Uterus (tissue), 2 donors: ENCODE measurements at regions not wholly inside any gene's neighbourhood (a gene's known extent, or its start where the extent isn't known, plus 50 kb on each side); places are given as distances from the start of the nearest gene placed in this dataset.

ENCODE experiments used
- POLR2A ChIP-seq, 2 donors: fragments of 450-650 bp; IDR thresholded peaks; one replicate each; pipeline ENCODE4 v1.6.1; 2016; ENCODE audit warnings: antibody characterized with exemption in 2 of 2, mild to moderate bottlenecking in 1 of 2, moderate library complexity in 1 of 2
- TF ChIP-seq, protein P1 (sequence below), 4 experiments: fragments of 200-600 bp in 2 of 4; fragments of 450-650 bp in 2 of 4; sonication (generic) in 2 of 4; IDR thresholded peaks; one replicate each; pipeline ENCODE4 v1.5.1; 2016 to 2019; ENCODE audit warnings: antibody characterized with exemption in 4 of 4, mild to moderate bottlenecking in 2 of 4, moderate library complexity in 1 of 4

DNA sequence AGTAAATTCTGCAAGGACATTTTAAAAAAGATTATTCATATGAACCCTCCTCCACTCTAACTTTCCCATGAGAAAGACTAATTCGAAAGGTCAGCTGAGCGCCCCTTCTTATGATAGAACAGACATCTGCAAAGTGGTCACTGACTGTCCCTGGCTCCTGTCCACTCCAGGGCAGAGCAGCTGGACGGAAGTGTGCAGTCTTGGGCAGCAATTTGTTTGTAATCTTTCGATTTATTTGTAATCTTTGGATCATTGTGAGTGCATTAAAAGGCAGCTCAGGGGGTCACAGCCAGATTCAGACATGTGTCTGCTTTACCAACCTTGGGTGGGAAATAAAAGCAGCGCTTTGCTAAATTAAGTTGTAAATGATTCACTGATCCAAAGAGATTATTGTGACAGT lies 158.8 kb upstream of the ADARB2 start:
- TF ChIP-seq, protein P1, sequence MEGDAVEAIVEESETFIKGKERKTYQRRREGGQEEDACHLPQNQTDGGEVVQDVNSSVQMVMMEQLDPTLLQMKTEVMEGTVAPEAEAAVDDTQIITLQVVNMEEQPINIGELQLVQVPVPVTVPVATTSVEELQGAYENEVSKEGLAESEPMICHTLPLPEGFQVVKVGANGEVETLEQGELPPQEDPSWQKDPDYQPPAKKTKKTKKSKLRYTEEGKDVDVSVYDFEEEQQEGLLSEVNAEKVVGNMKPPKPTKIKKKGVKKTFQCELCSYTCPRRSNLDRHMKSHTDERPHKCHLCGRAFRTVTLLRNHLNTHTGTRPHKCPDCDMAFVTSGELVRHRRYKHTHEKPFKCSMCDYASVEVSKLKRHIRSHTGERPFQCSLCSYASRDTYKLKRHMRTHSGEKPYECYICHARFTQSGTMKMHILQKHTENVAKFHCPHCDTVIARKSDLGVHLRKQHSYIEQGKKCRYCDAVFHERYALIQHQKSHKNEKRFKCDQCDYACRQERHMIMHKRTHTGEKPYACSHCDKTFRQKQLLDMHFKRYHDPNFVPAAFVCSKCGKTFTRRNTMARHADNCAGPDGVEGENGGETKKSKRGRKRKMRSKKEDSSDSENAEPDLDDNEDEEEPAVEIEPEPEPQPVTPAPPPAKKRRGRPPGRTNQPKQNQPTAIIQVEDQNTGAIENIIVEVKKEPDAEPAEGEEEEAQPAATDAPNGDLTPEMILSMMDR (IDR thresholded peaks at IDR 0.05): no peak
- TF ChIP-seq POLR2A (IDR thresholded peaks at IDR 0.05): no peak
